ENCODE measurements at regions not wholly inside any gene's neighbourhood (a gene's known extent, or its start where the extent isn't known, plus 50 kb on each side); places are given as distances from the start of the nearest gene placed in this dataset.

DNA sequence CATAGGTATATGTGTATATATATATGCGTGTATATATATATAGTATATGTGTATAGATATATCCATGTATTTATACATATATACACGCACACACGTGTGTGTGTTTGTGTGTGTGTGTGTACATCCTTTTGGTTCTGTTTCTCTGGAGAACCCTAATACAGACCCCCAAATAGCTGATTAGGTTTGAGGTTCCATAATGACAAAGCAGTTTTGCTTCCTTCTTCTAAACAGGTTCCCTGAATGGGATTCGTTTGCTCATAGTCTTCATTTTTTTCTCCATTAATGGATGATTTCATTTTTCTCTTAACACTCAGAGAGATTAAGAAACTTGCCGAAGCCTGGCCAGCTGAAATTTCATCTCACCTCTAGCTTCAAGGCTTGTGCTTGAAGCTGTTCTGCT is 234.0 kb upstream of the BCOR start:
- TF ChIP-seq, protein P1, sequence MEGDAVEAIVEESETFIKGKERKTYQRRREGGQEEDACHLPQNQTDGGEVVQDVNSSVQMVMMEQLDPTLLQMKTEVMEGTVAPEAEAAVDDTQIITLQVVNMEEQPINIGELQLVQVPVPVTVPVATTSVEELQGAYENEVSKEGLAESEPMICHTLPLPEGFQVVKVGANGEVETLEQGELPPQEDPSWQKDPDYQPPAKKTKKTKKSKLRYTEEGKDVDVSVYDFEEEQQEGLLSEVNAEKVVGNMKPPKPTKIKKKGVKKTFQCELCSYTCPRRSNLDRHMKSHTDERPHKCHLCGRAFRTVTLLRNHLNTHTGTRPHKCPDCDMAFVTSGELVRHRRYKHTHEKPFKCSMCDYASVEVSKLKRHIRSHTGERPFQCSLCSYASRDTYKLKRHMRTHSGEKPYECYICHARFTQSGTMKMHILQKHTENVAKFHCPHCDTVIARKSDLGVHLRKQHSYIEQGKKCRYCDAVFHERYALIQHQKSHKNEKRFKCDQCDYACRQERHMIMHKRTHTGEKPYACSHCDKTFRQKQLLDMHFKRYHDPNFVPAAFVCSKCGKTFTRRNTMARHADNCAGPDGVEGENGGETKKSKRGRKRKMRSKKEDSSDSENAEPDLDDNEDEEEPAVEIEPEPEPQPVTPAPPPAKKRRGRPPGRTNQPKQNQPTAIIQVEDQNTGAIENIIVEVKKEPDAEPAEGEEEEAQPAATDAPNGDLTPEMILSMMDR (IDR thresholded peaks at IDR 0.05; ENCODE audit: borderline replicate concordance, extremely low read depth, low read length, poor library complexity, severe bottlenecking), result no peak
- TF ChIP-seq EZH2 (IDR thresholded peaks at IDR 0.05; ENCODE audit: borderline replicate concordance, low read depth, low read length, severe bottlenecking), result no peak
- no peak overlapping the region for H3K4me3 ChIP-seq (ENCODE audit: low read depth in 1 of 2, low read length in 2 of 2)
- no peaks in the 10 kb centered on the region for H3K79me2 ChIP-seq (ENCODE audit: insufficient read depth, low read length)
- DNase-seq, result no peak
- no peaks in the 10 kb centered on the region for H3K9me3 ChIP-seq (ENCODE audit: insufficient read depth, low read length, severe bottlenecking)
- no peak overlapping the region for H3K9ac ChIP-seq (ENCODE audit: low read depth, low read length)
- no peaks in the 10 kb centered on the region for H4K20me1 ChIP-seq (ENCODE audit: insufficient read depth, low read length)
- no peak overlapping the region for H3K4me2 ChIP-seq (ENCODE audit: insufficient read depth, low read length)
- H3K36me3 ChIP-seq (ENCODE audit: insufficient read depth, low read length), result no peaks in the 10 kb centered on the region
- H3K27me3 ChIP-seq (ENCODE audit: insufficient read depth, low read length, poor library complexity), result no peaks in the 10 kb centered on the region
- no peak for ATAC-seq (ENCODE audit: insufficient read depth, low read depth)
- no peak overlapping the region for H3K27ac ChIP-seq (ENCODE audit: low read length)
- no peak overlapping the region for H2AFZ ChIP-seq (ENCODE audit: low read depth, low read length)
- no peaks in the 10 kb centered on the region for H3K4me1 ChIP-seq (ENCODE audit: insufficient read depth, low read length)

DNA sequence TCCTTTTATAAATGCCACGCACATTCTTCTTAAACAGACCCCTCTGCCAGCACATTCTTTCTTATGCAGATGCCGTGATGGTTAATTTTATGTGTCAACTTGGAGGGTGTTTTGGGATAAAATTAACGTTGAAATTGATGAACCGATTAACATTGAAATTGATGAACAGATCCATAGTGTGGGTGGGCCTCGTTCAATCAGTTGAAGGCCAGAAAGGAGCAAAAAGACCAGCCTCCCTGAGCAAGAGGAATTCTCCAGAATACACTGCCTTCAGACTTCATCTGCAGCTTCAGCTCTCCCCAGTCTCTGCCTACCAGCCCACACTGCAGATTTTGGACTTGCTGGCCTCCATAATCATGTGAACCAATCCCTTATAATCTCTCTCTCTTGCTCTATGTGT is 233.6 kb upstream of the BCOR start:
- no peak for ATAC-seq (ENCODE audit: insufficient read depth, low read depth)

DNA sequence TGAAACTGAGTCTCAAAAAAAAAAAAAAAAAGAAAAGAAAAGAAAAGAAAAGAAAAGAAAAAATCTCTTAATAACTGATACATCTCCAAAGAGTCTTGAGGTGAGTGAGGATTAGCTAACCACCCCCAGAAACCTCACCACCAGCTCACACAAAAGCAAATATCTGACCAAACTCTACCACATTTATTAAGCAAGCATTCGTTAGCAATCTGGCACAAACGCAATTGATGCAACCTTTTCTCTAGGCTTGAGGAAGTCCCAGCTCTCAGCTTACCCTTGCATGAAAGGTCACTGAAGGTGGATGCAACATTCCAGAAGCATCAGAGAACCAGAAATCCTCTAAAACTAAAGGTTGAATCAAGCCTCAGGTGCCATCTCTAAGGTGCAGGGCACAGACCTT is 231.9 kb upstream of the BCOR start:
- H3K9me3 ChIP-seq (ENCODE audit: insufficient read depth, low read length, severe bottlenecking), result no peaks in the 10 kb centered on the region
- no peaks in the 10 kb centered on the region for H3K4me1 ChIP-seq (ENCODE audit: insufficient read depth, low read length)
- no peak overlapping the region for H3K27ac ChIP-seq (ENCODE audit: low read length)
- no peak overlapping the region for H3K4me2 ChIP-seq (ENCODE audit: insufficient read depth, low read length)
- TF ChIP-seq, protein P1 (IDR thresholded peaks at IDR 0.05; ENCODE audit: borderline replicate concordance, extremely low read depth, low read length, poor library complexity, severe bottlenecking), result no peak
- TF ChIP-seq EZH2 (IDR thresholded peaks at IDR 0.05; ENCODE audit: borderline replicate concordance, low read depth, low read length, severe bottlenecking), result no peak
- H2AFZ ChIP-seq (ENCODE audit: low read depth, low read length), result no peak overlapping the region
- no peaks in the 10 kb centered on the region for H3K36me3 ChIP-seq (ENCODE audit: insufficient read depth, low read length)
- DNase-seq (no peak), ATAC-seq (ENCODE audit: insufficient read depth, low read depth) (no peak)
- H3K27me3 ChIP-seq (ENCODE audit: insufficient read depth, low read length, poor library complexity), result no peaks in the 10 kb centered on the region
- no peaks in the 10 kb centered on the region for H4K20me1 ChIP-seq (ENCODE audit: insufficient read depth, low read length)
- H3K79me2 ChIP-seq (ENCODE audit: insufficient read depth, low read length), result no peaks in the 10 kb centered on the region
- H3K4me3 ChIP-seq (ENCODE audit: low read depth in 1 of 2, low read length in 2 of 2), result no peak overlapping the region
- H3K9ac ChIP-seq (ENCODE audit: low read depth, low read length), result no peak overlapping the region

More for the DNA sequence above, 233.6 kb upstream of the BCOR start:
- no peak overlapping the region for H2AFZ ChIP-seq (ENCODE audit: low read depth, low read length)
- no peaks in the 10 kb centered on the region for H4K20me1 ChIP-seq (ENCODE audit: insufficient read depth, low read length)
- DNase-seq, result no peak
- H3K79me2 ChIP-seq (ENCODE audit: insufficient read depth, low read length), result no peaks in the 10 kb centered on the region
- no peaks in the 10 kb centered on the region for H3K27me3 ChIP-seq (ENCODE audit: insufficient read depth, low read length, poor library complexity)
- no peak overlapping the region for H3K9ac ChIP-seq (ENCODE audit: low read depth, low read length)
- no peaks in the 10 kb centered on the region for H3K36me3 ChIP-seq (ENCODE audit: insufficient read depth, low read length)
- no peak overlapping the region for H3K4me2 ChIP-seq (ENCODE audit: insufficient read depth, low read length)
- TF ChIP-seq, protein P1 (IDR thresholded peaks at IDR 0.05; ENCODE audit: borderline replicate concordance, extremely low read depth, low read length, poor library complexity, severe bottlenecking), result no peak
- TF ChIP-seq EZH2 (IDR thresholded peaks at IDR 0.05; ENCODE audit: borderline replicate concordance, low read depth, low read length, severe bottlenecking), result no peak
- H3K27ac ChIP-seq (ENCODE audit: low read length), result no peak overlapping the region
- H3K9me3 ChIP-seq (ENCODE audit: insufficient read depth, low read length, severe bottlenecking), result no peaks in the 10 kb centered on the region
- no peak overlapping the region for H3K4me3 ChIP-seq (ENCODE audit: low read depth in 1 of 2, low read length in 2 of 2)
- no peaks in the 10 kb centered on the region for H3K4me1 ChIP-seq (ENCODE audit: insufficient read depth, low read length)

DNA sequence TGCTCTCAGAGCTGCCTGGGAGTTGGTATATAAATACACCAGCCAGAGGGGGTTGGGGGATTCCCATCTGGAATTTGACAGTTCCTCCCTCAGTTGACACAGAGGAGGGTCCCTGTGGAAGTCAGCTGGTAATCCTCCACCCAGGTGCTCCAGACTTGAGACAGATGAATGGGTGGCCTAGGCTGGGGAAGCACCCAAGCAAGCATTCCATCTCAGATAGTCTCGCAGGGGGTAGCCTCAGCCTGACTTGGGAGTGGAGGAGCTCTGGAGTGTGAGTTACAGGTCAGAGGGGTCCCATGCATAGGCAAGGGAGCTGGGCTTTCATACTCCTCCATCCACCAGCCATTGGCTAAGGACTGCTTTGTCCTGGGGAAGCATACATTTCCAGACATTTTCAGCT is 229.3 kb upstream of the BCOR start:
- TF ChIP-seq, protein P1 (IDR thresholded peaks at IDR 0.05; ENCODE audit: borderline replicate concordance, extremely low read depth, low read length, poor library complexity, severe bottlenecking), result no peak
- no peak for TF ChIP-seq EZH2 (IDR thresholded peaks at IDR 0.05; ENCODE audit: borderline replicate concordance, low read depth, low read length, severe bottlenecking)
- Histone ChIP-seq H3K27ac (ENCODE audit: low read length) (no peak overlapping the region), H3K4me2 (ENCODE audit: insufficient read depth, low read length) (no peak overlapping the region), H3K4me1 (ENCODE audit: insufficient read depth, low read length) (no peaks in the 10 kb centered on the region), H3K4me3 (ENCODE audit: low read depth in 1 of 2, low read length in 2 of 2) (no peak overlapping the region), H3K27me3 (ENCODE audit: insufficient read depth, low read length, poor library complexity) (no peaks in the 10 kb centered on the region), H3K9me3 (ENCODE audit: insufficient read depth, low read length, severe bottlenecking) (no peaks in the 10 kb centered on the region), H3K79me2 (ENCODE audit: insufficient read depth, low read length) (no peaks in the 10 kb centered on the region), H3K36me3 (ENCODE audit: insufficient read depth, low read length) (no peaks in the 10 kb centered on the region), H3K9ac (ENCODE audit: low read depth, low read length) (no peak overlapping the region), H4K20me1 (ENCODE audit: insufficient read depth, low read length) (no peaks in the 10 kb centered on the region), H2AFZ (ENCODE audit: low read depth, low read length) (no peak overlapping the region)
- DNase-seq (no peak), ATAC-seq (ENCODE audit: insufficient read depth, low read depth) (no peak)
